ENCODE measurements at regions not wholly inside any gene's neighbourhood (a gene's known extent, or its start where the extent isn't known, plus 50 kb on each side); places are given as distances from the start of the nearest gene placed in this dataset.

GRCh38 chr20:61025536-61025935 is 226.5 kb upstream of the CDH4 start:
- no peak for TF ChIP-seq CTCF (IDR thresholded peaks at IDR 0.05; ENCODE audit: insufficient read depth, low read depth, low read length)
- POLR2A ChIA-PET, result no interaction called here
- CTCF ChIA-PET, result no interaction called here
- Histone ChIP-seq H3K4me3 (ENCODE audit: low read depth, low read length) (no peak overlapping the region), H3K27me3 (ENCODE audit: control insufficient read depth, insufficient read depth, low read length) (no peaks in the 10 kb centered on the region), H3K36me3 (ENCODE audit: control insufficient read depth, insufficient read depth, low read length) (no peaks in the 10 kb centered on the region)
- no peak for DNase-seq (ENCODE audit: low read depth)

GRCh38 chr20:61026173-61026572 is 225.9 kb upstream of the CDH4 start:
- DNase-seq (ENCODE audit: low read depth), result no peak
- no peaks in the 10 kb centered on the region for H3K36me3 ChIP-seq (ENCODE audit: control insufficient read depth, insufficient read depth, low read length)
- H3K27me3 ChIP-seq (ENCODE audit: control insufficient read depth, insufficient read depth, low read length), result no peaks in the 10 kb centered on the region
- TF ChIP-seq CTCF (IDR thresholded peaks at IDR 0.05; ENCODE audit: insufficient read depth, low read depth, low read length), result no peak
- CTCF ChIA-PET, result no interaction called here
- POLR2A ChIA-PET, result no interaction called here
- H3K4me3 ChIP-seq (ENCODE audit: low read depth, low read length), result no peak overlapping the region

- Histone ChIP-seq H3K27me3 (ENCODE audit: control insufficient read depth, insufficient read depth, low read length) (no peaks in the 10 kb centered on the region), H3K36me3 (ENCODE audit: control insufficient read depth, insufficient read depth, low read length) (no peaks in the 10 kb centered on the region), H3K4me3 (ENCODE audit: low read depth, low read length) (no peak overlapping the region)
- TF ChIP-seq CTCF (IDR thresholded peaks at IDR 0.05; ENCODE audit: insufficient read depth, low read depth, low read length), result no peak
- DNase-seq (ENCODE audit: low read depth), result no peak
- CTCF ChIA-PET, result no interaction called here
- POLR2A ChIA-PET, result no interaction called here
Measured at GRCh38 chr20:61026731-61027130, 225.3 kb upstream of the CDH4 start.

- Histone ChIP-seq H3K36me3 (ENCODE audit: control insufficient read depth, insufficient read depth, low read length) (no peaks in the 10 kb centered on the region), H3K27me3 (ENCODE audit: control insufficient read depth, insufficient read depth, low read length) (no peaks in the 10 kb centered on the region), H3K4me3 (ENCODE audit: low read depth, low read length) (no peak overlapping the region)
- TF ChIP-seq CTCF (IDR thresholded peaks at IDR 0.05; ENCODE audit: insufficient read depth, low read depth, low read length), result no peak
- DNase-seq (ENCODE audit: low read depth), result no peak
- CTCF ChIA-PET, result no interaction called here
- POLR2A ChIA-PET, result no interaction called here
Measured at GRCh38 chr20:61027218-61027617, 224.8 kb upstream of the CDH4 start.

- H3K36me3 ChIP-seq (ENCODE audit: control insufficient read depth, insufficient read depth, low read length), result no peaks in the 10 kb centered on the region
- no peak overlapping the region for H3K4me3 ChIP-seq (ENCODE audit: low read depth, low read length)
- no peaks in the 10 kb centered on the region for H3K27me3 ChIP-seq (ENCODE audit: control insufficient read depth, insufficient read depth, low read length)
- DNase-seq (ENCODE audit: low read depth), result no peak
- POLR2A ChIA-PET, result no interaction called here
- CTCF ChIA-PET, result no interaction called here
- TF ChIP-seq CTCF (IDR thresholded peaks at IDR 0.05; ENCODE audit: insufficient read depth, low read depth, low read length), result no peak
Measured at GRCh38 chr20:61030130-61030529, 221.9 kb upstream of the CDH4 start.
